Fibroblast of lung (primary cell): ENCODE measurements at regions not wholly inside any gene's neighbourhood (a gene's known extent, or its start where the extent isn't known, plus 50 kb on each side); places are given as distances from the start of the nearest gene placed in this dataset.
"Not testable (repeated sequence)": the region's sequence is repeated elsewhere in the genome, so short reads cannot be mapped to it uniquely, and the experiment has no call there.

ENCODE experiments used
- DNase-seq, 2 donors: peaks; one replicate each; pipeline versions ENCODE4 v3.0.0 to v3.0.0-alpha.2; 2010; ENCODE audit warnings: low read depth in 2 of 2
- H2AFZ ChIP-seq: 2 replicates; pipeline ENCODE4 v1.5.1; 2012; ENCODE audit warnings: low read length, control low read depth, inconsistent platforms
- H3K27ac ChIP-seq: 2 replicates; pipeline ENCODE4 v1.5.1; 2011; ENCODE audit warnings: low read length, control low read depth; ENCODE audit not compliant: insufficient read depth
- H3K27me3 ChIP-seq: 2 replicates; pipeline ENCODE4 v1.5.1; 2011; ENCODE audit warnings: mild to moderate bottlenecking, low read length; ENCODE audit not compliant: control insufficient read depth, insufficient read depth
- H3K36me3 ChIP-seq: 2 replicates; pipeline ENCODE4 v1.5.1; 2011; ENCODE audit warnings: low read length; ENCODE audit not compliant: control insufficient read depth, insufficient read depth
- H3K4me1 ChIP-seq: 2 replicates; pipeline ENCODE4 v1.5.1; 2011; ENCODE audit warnings: low read length; ENCODE audit not compliant: control insufficient read depth, insufficient read depth; ENCODE audit errors: extremely low read depth
- H3K4me2 ChIP-seq: 2 replicates; pipeline ENCODE4 v1.5.1; 2011; ENCODE audit warnings: low read length, control low read depth; ENCODE audit not compliant: insufficient read depth; ENCODE audit errors: extremely low read depth
- H3K4me3 ChIP-seq, 4 experiments: fragments of 200-600 bp in 1 of 4; sonication (generic) in 1 of 4; replicated peaks in 1 of 4; 2 replicates each; pipeline ENCODE4 v1.5.1; 2011 to 2016; ENCODE audit warnings: low read length in 4 of 4, low read depth in 3 of 4, mild to moderate bottlenecking in 3 of 4, control low read depth in 2 of 4, inconsistent platforms in 1 of 4, mixed read lengths in 1 of 4; ENCODE audit not compliant: insufficient read depth in 1 of 4; ENCODE audit errors: control extremely low read depth in 1 of 4
- H3K79me2 ChIP-seq: 2 replicates; pipeline ENCODE4 v1.5.1; 2012; ENCODE audit warnings: mild to moderate bottlenecking, low read length, inconsistent platforms; ENCODE audit not compliant: control insufficient read depth, insufficient read depth
- H3K9ac ChIP-seq: 2 replicates; pipeline ENCODE4 v1.5.1; 2011; ENCODE audit warnings: mild to moderate bottlenecking, low read length, control low read depth; ENCODE audit not compliant: insufficient read depth
- H3K9me3 ChIP-seq: 2 replicates; pipeline ENCODE4 v1.5.1; 2012; ENCODE audit warnings: low read depth, low read length; ENCODE audit not compliant: control insufficient read depth, insufficient read depth
- H4K20me1 ChIP-seq: 2 replicates; pipeline ENCODE4 v1.5.1; 2011; ENCODE audit warnings: low read length; ENCODE audit not compliant: control insufficient read depth, insufficient read depth; ENCODE audit errors: extremely low read depth
- CTCF ChIP-seq, 2 donors: IDR thresholded peaks in 1 of 2; conservative IDR thresholded peaks in 1 of 2; 1 replicate in 1 of 2; 2 replicates in 1 of 2; pipeline ENCODE4 v1.5.1; 2011 to 2012; ENCODE audit warnings: low read length in 2 of 2, control low read depth in 1 of 2, inconsistent platforms in 1 of 2, low read depth in 1 of 2, mild to moderate bottlenecking in 1 of 2
- EZH2 ChIP-seq: IDR thresholded peaks from 2 replicates; pipeline ENCODE4 v1.5.1; 2012; ENCODE audit warnings: low read length, control low read depth, mild to moderate bottlenecking; ENCODE audit errors: missing control alignments

- H3K9ac ChIP-seq = no peak overlapping the region
- no peaks in the 10 kb centered on the region for H3K79me2 ChIP-seq
- H3K27me3 ChIP-seq = no peaks in the 10 kb centered on the region
- TF ChIP-seq CTCF (conservative IDR thresholded peaks at IDR 0.05 in 1 of 2, IDR thresholded peaks at IDR 0.05 in 1 of 2; ENCODE audit: low read depth in 1 of 2, low read length in 2 of 2) (no peak), EZH2 (no peak)
- no peak overlapping the region for H3K4me2 ChIP-seq
- no peaks in the 10 kb centered on the region for H3K4me1 ChIP-seq
- H3K9me3 ChIP-seq = no peaks in the 10 kb centered on the region
- no peaks in the 10 kb centered on the region for H3K36me3 ChIP-seq
- H3K27ac ChIP-seq = no peak overlapping the region
- DNase-seq = peak in 1 of 2 donors; percentile 54
- no peak overlapping the region for H3K4me3 ChIP-seq
- H4K20me1 ChIP-seq = no peaks in the 10 kb centered on the region
- H2AFZ ChIP-seq = no peak overlapping the region
Measured at GRCh38 chr13:83450591-83450990, 431.7 kb downstream of the SLITRK1 start.

GRCh38 chr13:83449668-83450395, 432.4 kb downstream of the SLITRK1 start:
- no peaks in the 10 kb centered on the region for H3K4me1 ChIP-seq
- H3K4me2 ChIP-seq = no peak overlapping the region
- H3K4me3 ChIP-seq = no peak overlapping the region
- H4K20me1 ChIP-seq = no peaks in the 10 kb centered on the region
- peak; percentile 45 to 87 for DNase-seq
- H3K79me2 ChIP-seq = no peaks in the 10 kb centered on the region
- H3K9me3 ChIP-seq = no peaks in the 10 kb centered on the region
- H3K27me3 ChIP-seq = no peaks in the 10 kb centered on the region
- H3K27ac ChIP-seq = no peak overlapping the region
- TF ChIP-seq CTCF (conservative IDR thresholded peaks at IDR 0.05 in 1 of 2, IDR thresholded peaks at IDR 0.05 in 1 of 2; ENCODE audit: low read depth in 1 of 2, low read length in 2 of 2) (no peak), EZH2 (no peak)
- no peak overlapping the region for H2AFZ ChIP-seq
- no peak overlapping the region for H3K9ac ChIP-seq
- no peaks in the 10 kb centered on the region for H3K36me3 ChIP-seq

- Histone ChIP-seq H4K20me1 (no peaks in the 10 kb centered on the region), H2AFZ (no peak overlapping the region), H3K4me3 (no peak overlapping the region), H3K36me3 (no peaks in the 10 kb centered on the region), H3K27ac (no peak overlapping the region), H3K27me3 (no peaks in the 10 kb centered on the region), H3K4me2 (no peak overlapping the region), H3K9me3 (no peaks in the 10 kb centered on the region), H3K4me1 (no peaks in the 10 kb centered on the region), H3K79me2 (no peaks in the 10 kb centered on the region), H3K9ac (no peak overlapping the region)
- DNase-seq = no peak
- TF ChIP-seq CTCF (conservative IDR thresholded peaks at IDR 0.05 in 1 of 2, IDR thresholded peaks at IDR 0.05 in 1 of 2; ENCODE audit: low read depth in 1 of 2, low read length in 2 of 2) (no peak), EZH2 (no peak)
Measured at GRCh38 chr13:83440465-83440864, 441.8 kb downstream of the SLITRK1 start.

- H3K4me2 ChIP-seq, H3K9me3 ChIP-seq, H2AFZ ChIP-seq, H4K20me1 ChIP-seq, H3K36me3 ChIP-seq, H3K9ac ChIP-seq, H3K79me2 ChIP-seq, H3K27ac ChIP-seq, H3K27me3 ChIP-seq, H3K4me3 ChIP-seq, H3K4me1 ChIP-seq, DNase-seq: not testable (repeated sequence)
Measured at GRCh38 chr13:83439464-83439863, 442.8 kb downstream of the SLITRK1 start.
